ENCODE measurements at regions not wholly inside any gene's neighbourhood (a gene's known extent, or its start where the extent isn't known, plus 50 kb on each side); places are given as distances from the start of the nearest gene placed in this dataset.

DNA sequence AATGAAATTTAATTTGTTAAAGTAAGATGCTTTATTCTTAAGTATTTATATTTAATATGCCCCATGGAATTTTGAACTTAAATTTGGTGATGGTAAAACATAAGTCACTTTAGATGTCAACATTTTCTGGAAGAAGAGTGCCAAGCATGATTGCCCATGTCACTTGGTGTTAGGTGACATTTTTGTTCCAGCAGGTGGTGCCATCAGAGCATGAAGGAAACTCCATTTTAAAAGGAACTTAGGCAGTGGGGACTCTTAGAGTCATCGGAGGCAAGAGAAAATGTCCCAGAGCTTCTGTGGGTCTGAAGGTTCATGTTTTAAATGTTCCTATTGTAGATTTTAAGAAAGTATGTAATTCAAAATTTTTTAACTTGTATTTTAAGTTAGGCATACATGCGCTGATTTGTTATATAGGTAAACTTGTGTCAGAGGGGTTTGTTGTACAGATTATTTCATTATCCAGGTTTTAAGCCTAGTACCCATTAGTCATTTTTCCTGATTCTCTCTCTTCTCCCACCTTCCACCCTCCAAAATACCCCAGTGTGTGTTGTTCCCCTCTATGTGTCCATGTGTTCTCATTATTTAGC lies 789.3 kb downstream of the SEMA5A start:
- DNase-seq (ENCODE audit: low spot score): peak; percentile 25
- Mint-ChIP-seq H3K27ac (no peak overlapping the region), H3K4me3 (no peak overlapping the region), H3K36me3 (peaks cover 21% of the 10 kb centered on the region), H3K9me3 (peaks cover 31% of the 10 kb centered on the region), H3K4me1 (peaks cover 5% of the 10 kb centered on the region; the same call in 1 of the 2 replicates), H3K27me3 (ENCODE audit: low read depth) (no peaks in the 10 kb centered on the region)
- peak; percentile 74 for ATAC-seq
- TF ChIP-seq, protein P1, sequence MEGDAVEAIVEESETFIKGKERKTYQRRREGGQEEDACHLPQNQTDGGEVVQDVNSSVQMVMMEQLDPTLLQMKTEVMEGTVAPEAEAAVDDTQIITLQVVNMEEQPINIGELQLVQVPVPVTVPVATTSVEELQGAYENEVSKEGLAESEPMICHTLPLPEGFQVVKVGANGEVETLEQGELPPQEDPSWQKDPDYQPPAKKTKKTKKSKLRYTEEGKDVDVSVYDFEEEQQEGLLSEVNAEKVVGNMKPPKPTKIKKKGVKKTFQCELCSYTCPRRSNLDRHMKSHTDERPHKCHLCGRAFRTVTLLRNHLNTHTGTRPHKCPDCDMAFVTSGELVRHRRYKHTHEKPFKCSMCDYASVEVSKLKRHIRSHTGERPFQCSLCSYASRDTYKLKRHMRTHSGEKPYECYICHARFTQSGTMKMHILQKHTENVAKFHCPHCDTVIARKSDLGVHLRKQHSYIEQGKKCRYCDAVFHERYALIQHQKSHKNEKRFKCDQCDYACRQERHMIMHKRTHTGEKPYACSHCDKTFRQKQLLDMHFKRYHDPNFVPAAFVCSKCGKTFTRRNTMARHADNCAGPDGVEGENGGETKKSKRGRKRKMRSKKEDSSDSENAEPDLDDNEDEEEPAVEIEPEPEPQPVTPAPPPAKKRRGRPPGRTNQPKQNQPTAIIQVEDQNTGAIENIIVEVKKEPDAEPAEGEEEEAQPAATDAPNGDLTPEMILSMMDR (IDR thresholded peaks at IDR 0.05): peak; percentile 17; the same call in 1 of the 2 replicates
- TF ChIP-seq MXD4 (CRISPR knock-in tag; IDR thresholded peaks at IDR 0.05; ENCODE audit: borderline replicate concordance): no peak
- ChIA-PET POLR2A (no interaction called here), CTCF (interaction anchor here (1.2 to 2.7 kb wide), 3 partner anchors 84 to 829 kb away, joined by 3 to 10 read pairs (median 9); no protein-coding TSS in a partner anchor)

DNA sequence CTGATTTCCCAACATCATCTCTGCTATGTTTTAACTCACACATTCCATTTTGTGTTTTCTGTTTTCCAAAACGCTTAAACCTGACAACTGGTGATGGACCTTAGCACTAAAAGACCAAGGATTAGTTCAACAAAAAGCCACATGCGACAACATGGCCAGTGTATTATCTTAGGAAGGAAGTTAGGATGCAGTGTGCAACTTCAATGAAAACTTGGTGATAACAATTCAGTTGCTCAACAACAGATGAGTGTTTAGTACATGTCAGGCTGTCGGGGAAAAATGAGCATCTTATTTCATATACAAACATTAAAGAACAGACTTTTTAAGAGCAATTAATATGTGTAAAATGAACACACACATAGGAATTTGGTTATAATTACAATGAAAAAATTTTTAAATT lies 780.0 kb downstream of the SEMA5A start:
- Mint-ChIP-seq H3K9me3 (peaks cover 13% of the 10 kb centered on the region), H3K4me3 (no peak overlapping the region), H3K36me3 (peaks cover 7% of the 10 kb centered on the region), H3K27ac (no peak overlapping the region), H3K27me3 (ENCODE audit: low read depth) (no peaks in the 10 kb centered on the region; the same call in 1 of the 2 replicates), H3K4me1 (peaks cover 2% of the 10 kb centered on the region; the same call in 1 of the 2 replicates)
- ATAC-seq: no peak
- TF ChIP-seq, protein P2, sequence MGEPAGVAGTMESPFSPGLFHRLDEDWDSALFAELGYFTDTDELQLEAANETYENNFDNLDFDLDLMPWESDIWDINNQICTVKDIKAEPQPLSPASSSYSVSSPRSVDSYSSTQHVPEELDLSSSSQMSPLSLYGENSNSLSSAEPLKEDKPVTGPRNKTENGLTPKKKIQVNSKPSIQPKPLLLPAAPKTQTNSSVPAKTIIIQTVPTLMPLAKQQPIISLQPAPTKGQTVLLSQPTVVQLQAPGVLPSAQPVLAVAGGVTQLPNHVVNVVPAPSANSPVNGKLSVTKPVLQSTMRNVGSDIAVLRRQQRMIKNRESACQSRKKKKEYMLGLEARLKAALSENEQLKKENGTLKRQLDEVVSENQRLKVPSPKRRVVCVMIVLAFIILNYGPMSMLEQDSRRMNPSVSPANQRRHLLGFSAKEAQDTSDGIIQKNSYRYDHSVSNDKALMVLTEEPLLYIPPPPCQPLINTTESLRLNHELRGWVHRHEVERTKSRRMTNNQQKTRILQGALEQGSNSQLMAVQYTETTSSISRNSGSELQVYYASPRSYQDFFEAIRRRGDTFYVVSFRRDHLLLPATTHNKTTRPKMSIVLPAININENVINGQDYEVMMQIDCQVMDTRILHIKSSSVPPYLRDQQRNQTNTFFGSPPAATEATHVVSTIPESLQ (CRISPR knock-in tag; IDR thresholded peaks at IDR 0.05): no peak
- TF ChIP-seq FOXJ3 (CRISPR knock-in tag; IDR thresholded peaks at IDR 0.05; ENCODE audit: borderline replicate concordance) (no peak), MYBL2 (CRISPR knock-in tag; IDR thresholded peaks at IDR 0.05) (no peak), ZBTB21 (CRISPR knock-in tag; IDR thresholded peaks at IDR 0.05; ENCODE audit: borderline replicate concordance) (no peak), SP1 (CRISPR knock-in tag; conservative IDR thresholded peaks at IDR 0.05) (no peak), MXD4 (CRISPR knock-in tag; IDR thresholded peaks at IDR 0.05; ENCODE audit: borderline replicate concordance) (no peak), FOXP4 (CRISPR knock-in tag; IDR thresholded peaks at IDR 0.05) (no peak), KAT7 (CRISPR knock-in tag; IDR thresholded peaks at IDR 0.05; ENCODE audit: borderline replicate concordance) (no peak), NFE2L1 (CRISPR knock-in tag; IDR thresholded peaks at IDR 0.05) (no peak), ATF1 (CRISPR knock-in tag; IDR thresholded peaks at IDR 0.05) (no peak), PRDM15 (CRISPR knock-in tag; IDR thresholded peaks at IDR 0.05) (no peak), ESRRA (CRISPR knock-in tag; IDR thresholded peaks at IDR 0.05; ENCODE audit: borderline replicate concordance) (no peak), GABPB1 (CRISPR knock-in tag; IDR thresholded peaks at IDR 0.05) (no peak), NFATC4 (CRISPR knock-in tag; IDR thresholded peaks at IDR 0.05) (no peak), RELA (CRISPR knock-in tag; IDR thresholded peaks at IDR 0.05; ENCODE audit: borderline replicate concordance) (no peak), GRHL2 (CRISPR knock-in tag; IDR thresholded peaks at IDR 0.05; ENCODE audit: insufficient replicate concordance, severe bottlenecking) (no peak)
- TF ChIP-seq, protein P3, sequence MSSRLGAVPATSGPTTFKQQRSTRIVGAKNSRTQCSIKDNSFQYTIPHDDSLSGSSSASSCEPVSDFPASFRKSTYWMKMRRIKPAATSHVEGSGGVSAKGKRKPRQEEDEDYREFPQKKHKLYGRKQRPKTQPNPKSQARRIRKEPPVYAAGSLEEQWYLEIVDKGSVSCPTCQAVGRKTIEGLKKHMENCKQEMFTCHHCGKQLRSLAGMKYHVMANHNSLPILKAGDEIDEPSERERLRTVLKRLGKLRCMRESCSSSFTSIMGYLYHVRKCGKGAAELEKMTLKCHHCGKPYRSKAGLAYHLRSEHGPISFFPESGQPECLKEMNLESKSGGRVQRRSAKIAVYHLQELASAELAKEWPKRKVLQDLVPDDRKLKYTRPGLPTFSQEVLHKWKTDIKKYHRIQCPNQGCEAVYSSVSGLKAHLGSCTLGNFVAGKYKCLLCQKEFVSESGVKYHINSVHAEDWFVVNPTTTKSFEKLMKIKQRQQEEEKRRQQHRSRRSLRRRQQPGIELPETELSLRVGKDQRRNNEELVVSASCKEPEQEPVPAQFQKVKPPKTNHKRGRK (CRISPR knock-in tag; IDR thresholded peaks at IDR 0.05; ENCODE audit: borderline replicate concordance): no peak
- TF ChIP-seq, protein P1 (IDR thresholded peaks at IDR 0.05): no peak
- TF ChIP-seq, protein P4, sequence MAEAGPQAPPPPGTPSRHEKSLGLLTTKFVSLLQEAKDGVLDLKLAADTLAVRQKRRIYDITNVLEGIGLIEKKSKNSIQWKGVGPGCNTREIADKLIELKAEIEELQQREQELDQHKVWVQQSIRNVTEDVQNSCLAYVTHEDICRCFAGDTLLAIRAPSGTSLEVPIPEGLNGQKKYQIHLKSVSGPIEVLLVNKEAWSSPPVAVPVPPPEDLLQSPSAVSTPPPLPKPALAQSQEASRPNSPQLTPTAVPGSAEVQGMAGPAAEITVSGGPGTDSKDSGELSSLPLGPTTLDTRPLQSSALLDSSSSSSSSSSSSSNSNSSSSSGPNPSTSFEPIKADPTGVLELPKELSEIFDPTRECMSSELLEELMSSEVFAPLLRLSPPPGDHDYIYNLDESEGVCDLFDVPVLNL (CRISPR knock-in tag; IDR thresholded peaks at IDR 0.05; ENCODE audit: borderline replicate concordance, low read depth): no peak
- no peak for DNase-seq (ENCODE audit: low spot score)
- ChIA-PET POLR2A (no interaction called here), CTCF (interaction anchor here (1.1 to 1.2 kb wide), 2 partner anchors 75 to 142 kb away, joined by 3 to 4 read pairs; no protein-coding TSS in a partner anchor)
